GM21786 (cell line): ENCODE measurements at regions not wholly inside any gene's neighbourhood (a gene's known extent, or its start where the extent isn't known, plus 50 kb on each side); places are given as distances from the start of the nearest gene placed in this dataset.
"Not testable (repeated sequence)": the region's sequence is repeated elsewhere in the genome, so short reads cannot be mapped to it uniquely, and the experiment has no call there.

Source experiments
- ATAC-seq: cut with Tn5 transposase; IDR thresholded peaks from one replicate; pipeline ENCODE4 v1.9.1; 2021; ENCODE audit not compliant: unreplicated experiment

DNA sequence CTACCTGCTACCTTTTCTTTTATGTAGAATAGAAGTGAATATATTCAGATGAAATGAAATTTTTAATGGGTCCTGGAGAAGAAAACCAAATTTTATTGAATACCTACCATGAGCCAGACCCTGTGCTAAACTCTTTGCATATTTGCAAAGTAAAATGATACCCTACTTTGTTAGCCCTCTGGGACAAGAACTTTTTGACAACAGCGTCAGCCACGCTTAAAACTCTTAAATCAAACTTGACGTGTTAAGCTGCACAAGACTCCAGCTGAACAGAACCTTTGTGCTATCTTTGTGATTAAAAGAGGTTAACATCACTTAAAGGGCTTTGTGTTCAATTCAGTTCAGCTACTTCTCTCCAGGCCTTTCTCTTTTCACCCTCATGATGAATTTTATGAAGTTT is 316.5 kb downstream of the MEX3B start:
- no peak for ATAC-seq

DNA sequence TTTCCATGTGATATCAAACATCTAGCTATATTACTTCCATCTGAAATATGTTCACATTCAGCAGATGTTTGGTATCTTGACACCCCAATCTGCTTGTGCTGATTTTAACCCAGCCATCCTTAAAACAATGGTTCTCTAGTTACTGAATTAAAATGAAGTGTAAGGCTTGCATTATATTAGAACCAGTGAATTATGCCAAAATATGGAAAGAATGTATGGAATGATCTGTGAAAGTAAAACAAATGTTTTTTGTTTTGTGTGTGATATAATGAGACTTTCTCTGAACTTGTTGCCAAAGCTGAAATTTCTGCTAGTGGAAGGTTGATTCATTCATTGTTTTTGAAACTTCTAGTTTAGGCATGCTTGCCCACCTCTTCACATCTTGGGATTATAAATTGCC is 317.1 kb downstream of the MEX3B start:
- no peak for ATAC-seq

DNA sequence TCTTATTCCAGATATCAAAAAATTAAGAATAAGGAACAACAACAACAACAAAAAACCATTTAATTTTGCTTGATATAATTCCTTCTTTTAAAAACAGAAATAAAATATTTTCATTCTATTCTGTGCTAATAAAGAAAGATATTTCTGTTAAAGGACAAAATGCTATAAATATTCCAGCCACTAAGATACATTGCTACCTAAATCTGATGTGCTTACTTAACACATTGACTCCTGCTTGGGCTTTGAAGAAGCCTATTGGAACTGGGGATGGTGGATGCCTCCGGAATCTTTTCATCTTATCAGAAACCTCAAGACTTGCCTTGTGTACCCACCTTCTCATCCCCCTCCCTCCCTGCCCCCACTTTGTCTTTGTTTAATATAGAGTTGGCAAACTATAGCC is 320.2 kb downstream of the MEX3B start:
- ATAC-seq: no peak

DNA sequence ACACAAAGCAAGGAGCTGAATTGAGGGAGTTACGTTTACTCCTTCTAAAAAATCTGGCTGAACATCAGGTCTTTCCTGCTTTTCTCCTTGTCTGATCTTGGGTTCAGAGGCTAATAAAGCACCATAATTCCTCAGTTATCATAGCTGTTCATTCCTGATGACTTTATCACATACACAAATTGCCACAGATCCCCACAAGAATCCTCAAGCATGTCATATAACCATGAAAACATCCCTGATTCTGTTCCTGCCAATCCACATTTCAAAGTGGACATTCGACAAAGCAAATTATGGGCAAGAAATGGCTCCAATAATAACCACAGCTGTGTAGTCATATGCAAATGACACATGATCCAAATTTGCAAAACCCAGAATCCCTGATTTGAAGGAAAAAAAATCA is 321.3 kb downstream of the MEX3B start:
- ATAC-seq: no peak

- ATAC-seq: no peak
Measured at GRCh38 chr15:81723701-81724100, 322.1 kb downstream of the MEX3B start.

- ATAC-seq: no peak
Measured at GRCh38 chr15:81723113-81723651, 322.6 kb downstream of the MEX3B start.

GRCh38 chr15:81716468-81716867 is 329.4 kb downstream of the MEX3B start:
- not testable (repeated sequence) for ATAC-seq

GRCh38 chr15:81710328-81710727 is 335.5 kb downstream of the MEX3B start:
- no peak for ATAC-seq

GRCh38 chr15:81706816-81707346 is 332.9 kb upstream of the TMC3 start:
- ATAC-seq: not testable (repeated sequence)

- ATAC-seq: not testable (repeated sequence)
Measured at GRCh38 chr15:81705727-81706126, 331.7 kb upstream of the TMC3 start.

GRCh38 chr15:81686021-81686420 is 312.0 kb upstream of the TMC3 start:
- no peak for ATAC-seq

DNA sequence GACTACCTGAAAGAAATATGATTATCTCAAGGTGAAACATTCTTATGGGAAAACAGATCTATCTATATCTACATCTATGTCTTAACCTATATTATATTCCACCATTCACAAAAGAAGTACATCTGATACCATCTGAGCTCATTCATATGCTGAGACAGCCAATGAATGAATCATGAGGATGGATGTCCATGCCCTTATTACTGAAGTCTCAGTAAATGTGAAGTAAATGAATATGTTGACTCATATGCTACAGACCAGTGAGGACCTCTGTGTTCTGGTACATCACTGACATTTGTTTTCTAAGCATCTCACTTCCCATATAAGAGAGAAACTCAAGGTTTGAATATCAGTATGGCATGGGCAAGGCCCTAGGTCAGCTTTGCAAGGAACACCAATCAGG is 311.2 kb upstream of the TMC3 start:
- no peak for ATAC-seq

GRCh38 chr15:81680829-81681228 is 306.8 kb upstream of the TMC3 start:
- ATAC-seq: no peak

DNA sequence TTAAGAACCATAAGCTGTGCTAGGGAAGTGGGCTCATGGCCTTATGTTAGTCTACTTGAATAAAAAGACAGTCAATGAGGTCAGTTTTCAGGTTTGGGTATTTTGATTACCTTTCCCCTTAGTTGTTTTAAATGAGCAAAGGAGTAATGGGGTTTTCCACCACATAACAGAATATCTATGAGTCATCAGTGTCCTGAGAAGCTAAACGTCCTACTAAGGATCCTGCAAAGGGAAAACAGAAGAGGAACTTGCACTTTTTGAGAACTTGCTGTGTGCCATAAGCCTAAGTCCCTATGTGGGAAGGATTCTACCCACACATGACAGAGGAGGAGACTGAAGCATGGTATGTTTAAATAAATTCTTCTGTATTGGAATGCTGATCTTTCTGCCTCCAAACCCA is 292.8 kb upstream of the TMC3 start:
- no peak for ATAC-seq

DNA sequence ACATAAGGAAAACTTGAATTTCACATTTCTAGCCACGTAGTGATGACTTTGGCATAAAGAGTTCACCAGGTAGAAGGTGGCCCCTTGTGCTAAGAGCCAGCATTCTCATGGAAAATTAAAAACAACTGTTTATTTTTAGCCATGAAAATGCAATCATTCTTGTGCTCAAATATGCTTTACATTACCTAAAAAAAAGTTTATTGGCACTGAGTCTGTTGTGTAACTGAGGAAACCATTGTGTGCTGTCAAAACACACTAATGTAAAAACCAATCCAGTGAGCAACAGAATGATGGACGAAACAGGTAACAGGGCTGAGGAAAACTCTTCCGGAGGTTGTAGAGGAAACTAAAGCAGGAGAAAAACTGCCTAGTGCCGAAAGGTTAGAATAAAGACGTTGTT is 287.0 kb upstream of the TMC3 start:
- ATAC-seq: no peak

GRCh38 chr15:81653259-81653658 is 279.2 kb upstream of the TMC3 start:
- ATAC-seq: no peak

DNA sequence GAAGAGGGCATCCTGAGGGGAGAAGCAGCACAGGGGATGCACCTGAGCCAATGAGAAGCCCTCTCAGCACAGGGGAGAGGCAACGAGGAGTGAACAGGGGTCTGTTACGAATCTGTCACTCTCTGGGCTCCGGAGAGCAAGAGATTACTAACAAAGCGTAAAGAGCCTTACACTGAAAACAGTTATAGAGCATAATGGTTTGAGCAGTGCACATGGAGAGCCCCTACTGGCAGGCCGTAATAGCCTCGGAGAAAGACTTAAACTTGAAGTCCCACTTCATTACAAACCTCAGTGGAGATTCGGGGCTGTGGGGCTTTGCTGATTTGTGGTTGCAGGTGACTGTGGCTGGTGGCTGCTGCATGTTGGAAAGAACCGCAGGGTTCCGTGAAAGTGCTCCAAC is 271.5 kb upstream of the TMC3 start:
- no peak for ATAC-seq

- no peak for ATAC-seq
Measured at GRCh38 chr15:81643771-81644170, 269.8 kb upstream of the TMC3 start.

GRCh38 chr15:81642451-81642990 is 268.5 kb upstream of the TMC3 start:
- no peak for ATAC-seq

DNA sequence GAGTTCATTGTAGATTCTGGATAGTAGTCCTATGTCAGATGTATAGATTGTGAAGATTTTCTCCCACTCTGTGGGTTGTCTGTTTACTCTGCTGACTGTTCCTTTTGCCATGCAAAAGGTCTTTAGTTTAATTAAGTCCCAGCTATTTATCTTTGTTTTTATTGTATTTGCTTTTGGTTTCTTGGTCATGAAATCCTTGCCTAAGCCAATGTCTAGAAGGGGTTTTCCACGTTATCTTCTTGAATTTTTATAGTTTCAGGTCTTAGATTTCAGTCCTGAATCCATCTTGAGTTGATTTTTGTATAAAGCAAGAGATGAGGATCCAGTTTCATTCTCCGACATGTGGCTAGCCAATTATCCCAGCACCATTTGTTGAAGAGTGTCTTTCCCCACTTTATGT is 262.1 kb upstream of the TMC3 start:
- not testable (repeated sequence) for ATAC-seq

- no peak for ATAC-seq
Measured at GRCh38 chr15:81633889-81634288, 259.9 kb upstream of the TMC3 start.

DNA sequence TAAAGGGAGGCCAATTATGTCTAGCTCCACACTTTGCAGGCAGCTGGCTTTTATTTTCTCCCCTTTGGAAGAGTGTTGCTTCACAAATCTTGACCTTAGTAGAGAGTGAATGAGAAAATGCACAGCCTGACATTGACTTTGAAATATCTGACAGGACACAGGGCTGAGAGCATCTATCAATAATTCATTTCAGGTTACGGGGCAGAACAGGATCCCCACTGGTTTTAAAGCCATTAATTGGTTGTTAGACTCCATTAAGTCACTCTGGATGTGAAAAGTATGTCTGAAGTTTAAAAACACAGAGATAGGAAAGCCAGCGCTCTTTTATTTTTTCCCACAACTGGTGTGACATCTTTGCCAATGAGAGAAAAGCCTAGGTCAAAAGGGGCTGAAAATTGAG is 251.9 kb upstream of the TMC3 start:
- no peak for ATAC-seq

- ATAC-seq: no peak
Measured at GRCh38 chr15:81619002-81619401, 245.0 kb upstream of the TMC3 start.
